GM23338 (cell line): ENCODE measurements at regions not wholly inside any gene's neighbourhood (a gene's known extent, or its start where the extent isn't known, plus 50 kb on each side); places are given as distances from the start of the nearest gene placed in this dataset.
A peak's percentile ranks its signal among the peaks of the same experiment; 100 is the strongest.

Source experiments
- ATAC-seq: fragments of 200-7000 bp; cut with Tn5 transposase; 3 replicates; pipeline ENCODE4 v1.9.1; 2020
- DNase-seq: peaks from one replicate; pipeline ENCODE4 v3.0.0-alpha.2; 2015; ENCODE audit warnings: low spot score
- H2AFZ ChIP-seq: fragments of 200-600 bp; sonication (generic); 2 replicates; pipeline ENCODE4 v1.8.0; 2016; ENCODE audit warnings: antibody characterized with exemption, mild to moderate bottlenecking, moderate library complexity
- H3F3A ChIP-seq: fragments of 200-600 bp; sonication (generic); replicated peaks from 2 replicates; pipeline ENCODE4 v1.8.0; 2017; ENCODE audit warnings: antibody characterized with exemption, mixed run types, low read depth
- H3K27ac ChIP-seq: fragments of 200-600 bp; sonication (generic); 2 replicates; pipeline ENCODE4 v1.6.1; 2016; ENCODE audit warnings: low read depth
- H3K27me3 ChIP-seq: fragments of 200-600 bp; sonication (generic); 2 replicates; pipeline ENCODE4 v1.8.0; 2016; ENCODE audit warnings: mild to moderate bottlenecking, mixed run types, moderate library complexity; ENCODE audit not compliant: insufficient read depth
- H3K36me3 ChIP-seq: fragments of 200-600 bp; sonication (generic); 2 replicates; pipeline ENCODE4 v1.8.0; 2016; ENCODE audit warnings: mild to moderate bottlenecking; ENCODE audit not compliant: insufficient read depth
- H3K4me1 ChIP-seq: fragments of 200-600 bp; sonication (generic); 2 replicates; pipeline ENCODE4 v1.8.0; 2016; ENCODE audit warnings: mild to moderate bottlenecking, moderate library complexity; ENCODE audit not compliant: insufficient read depth
- H3K4me2 ChIP-seq: fragments of 200-600 bp; sonication (generic); 2 replicates; pipeline ENCODE4 v1.7.1; 2017; ENCODE audit warnings: mixed run types
- H3K4me3 ChIP-seq: fragments of 200-600 bp; sonication (generic); 2 replicates; pipeline ENCODE4 v1.6.1; 2016; ENCODE audit warnings: mixed run types
- H3K79me2 ChIP-seq: fragments of 200-600 bp; sonication (generic); replicated peaks from 2 replicates; pipeline ENCODE4 v1.8.0; 2017; ENCODE audit warnings: mild to moderate bottlenecking; ENCODE audit not compliant: insufficient read depth
- H3K9me2 ChIP-seq: fragments of 200-600 bp; sonication (generic); 2 replicates; pipeline ENCODE4 v1.8.0; 2017; ENCODE audit not compliant: insufficient read depth
- H4K20me1 ChIP-seq: fragments of 200-600 bp; sonication (generic); replicated peaks from 2 replicates; pipeline ENCODE4 v1.8.0; 2017; ENCODE audit warnings: mild to moderate bottlenecking; ENCODE audit not compliant: insufficient read depth
- H3K27ac Mint-ChIP-seq: 2 replicates; pipeline ENCODE4 v1.8.0; 2020; ENCODE audit warnings: inconsistent platforms, mild to moderate bottlenecking, moderate library complexity, mixed read lengths
- H3K27me3 Mint-ChIP-seq: 3 replicates; pipeline ENCODE4 v1.8.0; 2022; ENCODE audit warnings: low read depth, mild to moderate bottlenecking, moderate library complexity, mixed read lengths, inconsistent platforms; ENCODE audit not compliant: insufficient read depth, poor library complexity
- H3K36me3 Mint-ChIP-seq: 3 replicates; pipeline ENCODE4 v1.8.0; 2021; ENCODE audit warnings: low read depth, mild to moderate bottlenecking, inconsistent platforms, moderate library complexity, mixed read lengths
- H3K4me1 Mint-ChIP-seq: 3 replicates; pipeline ENCODE4 v1.8.0; 2020; ENCODE audit warnings: mild to moderate bottlenecking, inconsistent platforms, mixed read lengths
- H3K4me3 Mint-ChIP-seq: 3 replicates; pipeline ENCODE4 v1.8.0; 2021; ENCODE audit warnings: moderate library complexity, mild to moderate bottlenecking, inconsistent platforms, mixed read lengths
- H3K9me3 Mint-ChIP-seq: 3 replicates; pipeline ENCODE4 v1.8.0; 2020; ENCODE audit warnings: moderate library complexity, mild to moderate bottlenecking, inconsistent platforms, mixed read lengths
- CREB1 ChIP-seq: fragments of 250-450 bp; sonication (Bioruptor Pico); IDR thresholded peaks from 2 replicates; pipeline ENCODE4 v1.5.0; 2020; ENCODE audit warnings: low read depth, mild to moderate bottlenecking, moderate library complexity
- ETS1 ChIP-seq: IDR thresholded peaks from 2 replicates; pipeline ENCODE4 v1.6.1; 2016; ENCODE audit warnings: antibody characterized with exemption
- EZH2 ChIP-seq: fragments of 200-600 bp; sonication (generic); IDR thresholded peaks from one replicate; pipeline ENCODE4 v1.8.0; 2017; ENCODE audit warnings: antibody characterized with exemption, mild to moderate bottlenecking, low read depth; ENCODE audit not compliant: unreplicated experiment
- EZH2phosphoT487 ChIP-seq: fragments of 200-600 bp; sonication (generic); IDR thresholded peaks from one replicate; pipeline ENCODE4 v1.8.1; 2018; ENCODE audit warnings: antibody characterized with exemption; ENCODE audit not compliant: unreplicated experiment
- JUNB ChIP-seq: IDR thresholded peaks from one replicate; pipeline ENCODE4 v1.6.1; 2016; ENCODE audit warnings: antibody characterized with exemption; ENCODE audit not compliant: unreplicated experiment
- NANOG ChIP-seq: IDR thresholded peaks from 2 replicates; pipeline ENCODE4 v1.6.1; 2016; ENCODE audit warnings: antibody characterized with exemption, borderline replicate concordance
- POLR2AphosphoS5 ChIP-seq: IDR thresholded peaks from 2 replicates; pipeline ENCODE4 v1.6.1; 2016; ENCODE audit warnings: antibody characterized with exemption, low read depth
- REST ChIP-seq: IDR thresholded peaks from one replicate; pipeline ENCODE4 v1.6.1; 2018; ENCODE audit warnings: antibody characterized with exemption; ENCODE audit not compliant: unreplicated experiment
- STAT1 ChIP-seq: IDR thresholded peaks from one replicate; pipeline ENCODE4 v1.6.1; 2016; ENCODE audit warnings: antibody characterized with exemption; ENCODE audit not compliant: unreplicated experiment
- ZNF114 ChIP-seq: fragments of 250-450 bp; sonication (Bioruptor Pico); IDR thresholded peaks from 2 replicates; pipeline ENCODE4 v1.5.0; 2020; ENCODE audit warnings: mild to moderate bottlenecking, moderate library complexity
- ZNF331 ChIP-seq: fragments of 250-450 bp; sonication (Bioruptor Pico); IDR thresholded peaks from 2 replicates; pipeline ENCODE4 v1.5.0; 2020; ENCODE audit warnings: low read depth, mild to moderate bottlenecking, moderate library complexity
- ZNF462 ChIP-seq: fragments of 250-450 bp; sonication (Bioruptor Pico); IDR thresholded peaks from 2 replicates; pipeline ENCODE4 v1.5.0; 2020; ENCODE audit warnings: mild to moderate bottlenecking, moderate library complexity
- TF ChIP-seq, protein P1 (sequence below), 2 experiments: fragments of 200-600 bp in 1 of 2; sonication (generic) in 1 of 2; conservative IDR thresholded peaks; 2 replicates each; pipeline versions ENCODE4 v1.5.1 to v1.6.1; 2016 to 2017; ENCODE audit warnings: antibody characterized with exemption in 2 of 2, low read depth in 2 of 2, mild to moderate bottlenecking in 2 of 2, moderate library complexity in 1 of 2

- no peak overlapping the region for H2AFZ ChIP-seq
- H3F3A ChIP-seq: no peaks in the 10 kb centered on the region
- no peaks in the 10 kb centered on the region for H3K36me3 ChIP-seq
- H3K27ac ChIP-seq: no peak overlapping the region
- no peaks in the 10 kb centered on the region for H3K79me2 ChIP-seq
- TF ChIP-seq POLR2AphosphoS5 (no peak), ZNF331 (CRISPR knock-in tag) (no peak), JUNB (no peak), EZH2 (no peak), CREB1 (CRISPR knock-in tag) (no peak), REST (no peak), ZNF462 (no peak), STAT1 (no peak), EZH2phosphoT487 (no peak), ETS1 (no peak), NANOG (no peak), ZNF114 (CRISPR knock-in tag) (no peak)
- TF ChIP-seq, protein P1, sequence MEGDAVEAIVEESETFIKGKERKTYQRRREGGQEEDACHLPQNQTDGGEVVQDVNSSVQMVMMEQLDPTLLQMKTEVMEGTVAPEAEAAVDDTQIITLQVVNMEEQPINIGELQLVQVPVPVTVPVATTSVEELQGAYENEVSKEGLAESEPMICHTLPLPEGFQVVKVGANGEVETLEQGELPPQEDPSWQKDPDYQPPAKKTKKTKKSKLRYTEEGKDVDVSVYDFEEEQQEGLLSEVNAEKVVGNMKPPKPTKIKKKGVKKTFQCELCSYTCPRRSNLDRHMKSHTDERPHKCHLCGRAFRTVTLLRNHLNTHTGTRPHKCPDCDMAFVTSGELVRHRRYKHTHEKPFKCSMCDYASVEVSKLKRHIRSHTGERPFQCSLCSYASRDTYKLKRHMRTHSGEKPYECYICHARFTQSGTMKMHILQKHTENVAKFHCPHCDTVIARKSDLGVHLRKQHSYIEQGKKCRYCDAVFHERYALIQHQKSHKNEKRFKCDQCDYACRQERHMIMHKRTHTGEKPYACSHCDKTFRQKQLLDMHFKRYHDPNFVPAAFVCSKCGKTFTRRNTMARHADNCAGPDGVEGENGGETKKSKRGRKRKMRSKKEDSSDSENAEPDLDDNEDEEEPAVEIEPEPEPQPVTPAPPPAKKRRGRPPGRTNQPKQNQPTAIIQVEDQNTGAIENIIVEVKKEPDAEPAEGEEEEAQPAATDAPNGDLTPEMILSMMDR (conservative IDR thresholded peaks at IDR 0.05; ENCODE audit: low read depth in 2 of 2): no peak
- peak; percentile 40 for ATAC-seq
- Mint-ChIP-seq H3K27ac (no peak overlapping the region), H3K9me3 (no peaks in the 10 kb centered on the region), H3K4me3 (no peak overlapping the region), H3K27me3 (peaks cover 4% of the 10 kb centered on the region), H3K4me1 (peaks cover 4% of the 10 kb centered on the region), H3K36me3 (0 out of 3 replicates have a peak, but pooled peaks cover 2% of the 10 kb centered on the region)
- H3K27me3 ChIP-seq: no peaks in the 10 kb centered on the region
- peaks cover 7% of the 10 kb centered on the region; the same call in 1 of the 2 replicates for H3K4me1 ChIP-seq
- H3K4me3 ChIP-seq: no peak overlapping the region
- H3K4me2 ChIP-seq: no peak overlapping the region
- no peak for DNase-seq
- no peaks in the 10 kb centered on the region for H4K20me1 ChIP-seq
- no peaks in the 10 kb centered on the region for H3K9me2 ChIP-seq
These were observed 232.9 kb upstream of the RGMA start for GRCh38 chr15:93321881-93322282.
